NCI-H510A (cell line): ENCODE measurements at regions not wholly inside any gene's neighbourhood (a gene's known extent, or its start where the extent isn't known, plus 50 kb on each side); places are given as distances from the start of the nearest gene placed in this dataset.
"Not testable (repeated sequence)": the region's sequence is repeated elsewhere in the genome, so short reads cannot be mapped to it uniquely, and the experiment has no call there.

Experiments
- DNase-seq: peaks from one replicate; lab custom pipeline; 2025; lab: John Stamatoyannopoulos, UW

GRCh38 chr10:108090476-108091215 lies 926.1 kb upstream of the SORCS1 start:
- no peak for DNase-seq

- DNase-seq: no peak
These were observed 922.0 kb upstream of the SORCS1 start for GRCh38 chr10:108086502-108086901.

GRCh38 chr10:108082596-108082995 lies 918.1 kb upstream of the SORCS1 start:
- DNase-seq: no peak

- DNase-seq: no peak
These were observed 913.8 kb upstream of the SORCS1 start for GRCh38 chr10:108078263-108078662.

- DNase-seq: no peak
These were observed 908.0 kb upstream of the SORCS1 start for GRCh38 chr10:108072466-108072865.

- DNase-seq: no peak
These were observed 906.3 kb upstream of the SORCS1 start for GRCh38 chr10:108070789-108071188.

GRCh38 chr10:108069096-108069495 lies 904.6 kb upstream of the SORCS1 start:
- no peak for DNase-seq

GRCh38 chr10:108064746-108065260 lies 900.3 kb upstream of the SORCS1 start:
- DNase-seq: no peak

- DNase-seq: no peak
These were observed 895.7 kb upstream of the SORCS1 start for GRCh38 chr10:108060246-108060645.

DNA sequence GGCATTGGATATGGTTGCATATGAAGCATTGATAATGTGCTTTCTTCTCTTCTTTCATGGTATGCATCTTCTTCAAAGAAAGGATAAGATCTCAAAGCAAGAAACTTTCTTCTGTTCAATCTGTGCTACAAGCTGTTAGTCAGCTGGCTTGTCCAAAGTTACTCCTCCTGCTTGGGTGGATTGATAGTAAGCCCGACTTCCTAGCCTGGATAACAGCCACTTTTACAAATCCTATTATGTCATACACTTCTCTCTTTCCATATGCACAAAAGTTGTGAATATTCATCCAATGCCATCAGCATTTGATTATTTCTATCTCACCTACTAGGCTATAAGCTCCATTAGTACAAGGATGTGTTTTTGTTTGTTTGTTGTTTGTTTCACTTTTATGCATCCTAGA lies 891.0 kb upstream of the SORCS1 start:
- DNase-seq: no peak

DNA sequence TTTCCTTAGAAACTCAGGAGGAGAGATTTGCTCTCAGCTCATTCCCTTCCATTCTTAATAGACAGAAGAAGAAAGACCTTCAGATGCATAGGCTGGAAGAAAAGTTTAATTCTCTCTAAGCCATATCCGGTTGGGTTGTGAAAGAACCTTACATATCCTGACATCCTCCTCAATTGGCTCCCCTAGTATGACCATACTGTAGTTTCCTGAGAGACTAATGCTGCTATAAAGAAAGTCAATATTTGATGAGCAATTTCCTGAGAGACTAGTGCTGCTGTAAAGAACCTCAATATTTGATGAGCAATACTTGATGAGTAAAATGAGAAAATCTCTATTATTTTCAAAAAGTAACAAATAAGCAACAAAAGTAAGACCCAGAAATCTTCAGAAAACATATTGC lies 888.5 kb upstream of the SORCS1 start:
- DNase-seq: no peak

- no peak for DNase-seq
These were observed 886.7 kb upstream of the SORCS1 start for GRCh38 chr10:108051218-108051617.

DNA sequence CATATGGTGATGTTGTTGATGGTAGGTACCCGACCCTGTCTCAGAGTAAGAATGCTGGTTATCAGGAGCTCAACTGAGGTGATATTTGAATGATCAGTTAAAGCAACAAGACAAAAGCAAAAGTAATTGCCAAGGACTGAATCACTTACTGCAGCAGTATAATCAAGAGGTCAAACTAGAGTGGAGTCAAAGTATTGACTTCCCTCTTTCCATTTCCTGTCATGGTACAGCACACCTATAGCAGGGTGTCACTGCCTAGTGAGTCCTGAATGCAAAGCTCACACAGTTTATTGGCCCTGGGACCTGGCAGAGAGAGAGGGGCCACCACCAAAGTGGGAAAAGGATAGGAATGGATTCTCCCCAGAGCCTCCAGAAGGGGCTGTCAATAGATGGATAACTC lies 886.1 kb upstream of the SORCS1 start:
- DNase-seq: no peak

GRCh38 chr10:108049668-108050067 lies 885.2 kb upstream of the SORCS1 start:
- DNase-seq: no peak

GRCh38 chr10:108048898-108049297 lies 884.4 kb upstream of the SORCS1 start:
- DNase-seq: no peak

DNA sequence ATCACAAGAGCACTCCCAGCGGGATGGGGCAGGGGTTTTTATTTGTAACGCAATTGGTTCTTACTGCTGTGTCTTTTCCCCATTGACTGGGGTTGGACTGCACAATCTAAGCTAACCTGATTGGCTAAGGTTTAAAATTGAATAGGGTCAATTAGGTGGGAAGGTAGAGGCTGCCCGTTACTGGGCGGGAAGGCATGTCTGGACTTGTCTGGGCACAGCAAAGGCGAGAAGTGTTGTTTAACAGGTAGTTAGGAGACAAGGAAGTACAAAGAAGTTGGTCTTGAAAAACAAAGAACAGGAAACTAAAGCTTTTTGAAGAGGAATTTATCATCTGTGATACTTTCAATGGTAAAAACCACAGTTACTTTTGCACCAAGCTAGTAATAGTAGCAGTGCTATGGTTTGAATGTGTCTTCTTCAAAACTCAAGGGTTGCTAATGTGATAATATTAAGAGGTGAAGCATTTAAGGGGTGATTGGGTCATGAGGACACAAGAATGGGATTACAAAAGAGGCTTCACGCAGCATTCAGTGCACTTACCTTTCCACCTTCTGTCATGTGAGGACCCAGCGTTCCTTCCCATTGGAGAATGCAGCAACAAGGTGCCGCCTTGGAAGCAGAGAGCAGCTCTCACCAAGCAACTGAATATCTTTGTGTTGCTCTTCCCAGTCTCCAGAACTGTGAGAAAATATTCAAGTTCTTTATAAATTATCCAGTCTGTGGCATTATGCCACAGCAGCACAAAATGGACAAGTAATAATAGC lies 875.5 kb upstream of the SORCS1 start:
- no peak for DNase-seq

GRCh38 chr10:108037061-108037460 lies 872.6 kb upstream of the SORCS1 start:
- no peak for DNase-seq

- DNase-seq: no peak
These were observed 871.8 kb upstream of the SORCS1 start for GRCh38 chr10:108036265-108036664.

GRCh38 chr10:108034829-108035228 lies 870.3 kb upstream of the SORCS1 start:
- no peak for DNase-seq

DNA sequence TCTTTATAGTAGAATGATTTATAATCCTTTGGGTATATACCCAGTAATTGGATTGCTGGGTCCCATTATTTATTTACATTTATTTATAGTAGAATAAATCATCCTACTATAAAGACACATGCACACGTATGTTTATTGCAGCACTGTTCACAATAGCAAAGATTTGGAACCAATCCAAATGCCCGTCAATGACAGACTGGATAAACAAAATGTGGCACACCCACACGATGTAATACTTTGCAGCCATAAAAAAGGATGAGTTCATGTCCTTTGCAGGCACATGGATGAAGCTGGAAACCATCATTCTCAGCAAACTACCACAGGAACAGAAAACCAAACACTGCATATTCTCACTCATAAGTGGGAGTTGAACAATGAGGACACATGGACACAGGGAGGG lies 869.0 kb upstream of the SORCS1 start:
- DNase-seq: not testable (repeated sequence)

DNA sequence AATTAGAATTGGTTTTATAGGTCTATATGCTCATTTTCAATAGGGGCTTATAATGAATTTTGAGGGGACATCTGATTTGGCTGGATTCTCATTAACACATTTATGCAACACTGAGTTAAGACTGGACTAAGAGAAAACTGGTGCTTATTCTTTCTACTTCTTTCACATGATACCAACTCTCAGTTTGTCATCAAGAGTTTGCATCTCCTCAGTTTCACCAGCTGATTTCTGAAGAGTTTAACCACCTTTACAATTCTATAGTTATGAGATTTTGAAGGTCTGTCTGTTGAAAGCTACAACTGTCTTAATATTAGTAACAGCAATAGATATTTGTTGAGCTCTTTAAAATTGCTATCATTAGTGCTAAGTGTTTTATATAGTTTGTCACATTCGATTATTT lies 867.0 kb upstream of the SORCS1 start:
- DNase-seq: no peak

DNA sequence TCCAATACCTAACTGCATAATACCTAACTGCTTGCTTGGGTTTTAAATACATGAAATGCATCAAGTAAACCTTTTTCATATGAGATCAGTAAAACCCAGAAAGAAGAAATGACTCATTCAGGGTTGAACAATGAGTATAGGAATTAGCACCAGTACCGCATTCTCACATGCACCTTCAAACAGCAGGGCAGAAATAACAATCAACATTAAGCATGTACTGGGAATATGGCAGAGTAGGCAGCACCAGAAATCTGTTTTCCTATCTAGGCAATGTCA lies 850.3 kb upstream of the SORCS1 start:
- no peak for DNase-seq

- no peak for DNase-seq
These were observed 849.8 kb upstream of the SORCS1 start for GRCh38 chr10:108014145-108014901.
